ENCODE measurements at regions not wholly inside any gene's neighbourhood (a gene's known extent, or its start where the extent isn't known, plus 50 kb on each side); places are given as distances from the start of the nearest gene placed in this dataset.

GRCh38 chr3:13718436-13718835, 161.4 kb downstream of the WNT7A start:
- no peak for TF ChIP-seq POLR2AphosphoS5 (IDR thresholded peaks at IDR 0.05)
- TF ChIP-seq POLR2A (IDR thresholded peaks at IDR 0.05): no peak

Measured in prostate gland (tissue), 1 donor.